ENCODE measurements at regions not wholly inside any gene's neighbourhood (a gene's known extent, or its start where the extent isn't known, plus 50 kb on each side); places are given as distances from the start of the nearest gene placed in this dataset.

- Mint-ChIP-seq H3K36me3 (ENCODE audit: low read depth) (no peaks in the 10 kb centered on the region), H3K27ac (no peak overlapping the region), H3K4me3 (no peak overlapping the region), H3K4me1 (peaks cover 7% of the 10 kb centered on the region), H3K9me3 (ENCODE audit: low read depth) (no peaks in the 10 kb centered on the region), H3K27me3 (peaks cover 13% of the 10 kb centered on the region)
- intact Hi-C loops (cut with DNase I, micrococcal nuclease) = no loop called here
- ChIA-PET POLR2A (no interaction called here), CTCF (no interaction called here)
- DNase-seq (no peak), ATAC-seq (no peak)
Observed at GRCh38 chr3:34176723-34177122, 378.3 kb downstream of the PDCD6IP start.

GRCh38 chr3:34178415-34178814 lies 380.0 kb downstream of the PDCD6IP start:
- peaks cover 7% of the 10 kb centered on the region for H3K4me1 Mint-ChIP-seq
- ATAC-seq (peak; percentile 70), DNase-seq (no peak)
- no peak overlapping the region for H3K27ac Mint-ChIP-seq
- ChIA-PET CTCF (no interaction called here), POLR2A (no interaction called here)
- H3K27me3 Mint-ChIP-seq = peaks cover 11% of the 10 kb centered on the region
- no peaks in the 10 kb centered on the region for H3K36me3 Mint-ChIP-seq (ENCODE audit: low read depth)
- intact Hi-C loops (cut with DNase I, micrococcal nuclease) = no loop called here
- no peak overlapping the region for H3K4me3 Mint-ChIP-seq
- no peaks in the 10 kb centered on the region for H3K9me3 Mint-ChIP-seq (ENCODE audit: low read depth)

- Mint-ChIP-seq H3K4me3 (no peak overlapping the region), H3K9me3 (ENCODE audit: low read depth) (no peaks in the 10 kb centered on the region), H3K36me3 (ENCODE audit: low read depth) (no peaks in the 10 kb centered on the region), H3K4me1 (peaks cover 10% of the 10 kb centered on the region), H3K27me3 (peaks cover 9% of the 10 kb centered on the region), H3K27ac (no peak overlapping the region)
- ChIA-PET CTCF (interaction anchor here (0.6 kb wide), 1 partner anchor 176 kb away, joined by 3 read pairs; no protein-coding TSS in a partner anchor), POLR2A (no interaction called here)
- intact Hi-C loops (cut with DNase I, micrococcal nuclease) = no loop called here
- DNase-seq (no peak), ATAC-seq (no peak)
Observed at GRCh38 chr3:34179716-34180115, 381.3 kb downstream of the PDCD6IP start.

DNA sequence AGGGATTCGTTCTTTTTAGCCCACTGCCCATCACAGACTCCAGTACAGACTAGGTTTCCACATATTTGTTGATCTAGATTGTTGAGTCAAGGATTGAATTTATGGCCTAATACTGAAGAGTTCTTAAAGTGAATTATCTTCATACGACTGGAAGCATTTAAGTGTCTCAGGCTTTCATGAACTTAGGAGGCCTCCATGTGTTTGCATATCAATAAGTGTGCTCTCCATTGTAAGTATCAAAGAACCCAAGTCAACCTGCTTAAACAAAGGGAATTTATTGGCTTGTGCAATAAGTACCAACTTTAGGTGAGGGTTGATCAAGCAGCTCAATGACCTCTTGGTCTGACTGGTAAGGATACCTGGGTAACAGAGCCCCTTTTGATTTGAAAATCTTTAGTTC lies 382.1 kb downstream of the PDCD6IP start:
- Mint-ChIP-seq H3K4me3 (no peak overlapping the region), H3K27ac (no peak overlapping the region), H3K36me3 (ENCODE audit: low read depth) (no peaks in the 10 kb centered on the region), H3K9me3 (ENCODE audit: low read depth) (no peaks in the 10 kb centered on the region), H3K27me3 (peaks cover 6% of the 10 kb centered on the region), H3K4me1 (peaks cover 10% of the 10 kb centered on the region)
- CTCF ChIA-PET = no interaction called here
- DNase-seq (no peak), ATAC-seq (no peak)
- POLR2A ChIA-PET = no interaction called here
- intact Hi-C loops (cut with DNase I, micrococcal nuclease) = no loop called here

DNA sequence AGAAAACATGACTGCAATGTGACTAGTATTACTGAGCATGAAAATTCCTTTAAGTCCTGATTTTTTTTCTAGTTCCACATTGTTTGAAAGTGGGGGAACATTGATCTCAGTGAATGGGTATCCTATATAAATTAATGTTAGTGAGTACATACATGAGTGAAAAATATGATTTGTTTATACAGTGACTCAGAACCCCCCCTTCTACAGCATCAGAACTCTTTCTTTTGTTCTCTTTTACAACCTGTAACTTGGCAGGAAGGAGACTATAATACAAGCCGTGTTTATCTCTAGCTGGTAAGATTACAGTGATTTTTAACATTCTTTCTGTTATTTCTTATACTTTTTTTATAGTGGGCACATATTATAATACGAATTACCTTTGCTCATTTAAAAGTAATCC lies 384.7 kb downstream of the PDCD6IP start:
- Mint-ChIP-seq H3K4me1 (peaks cover 10% of the 10 kb centered on the region), H3K27ac (no peak overlapping the region), H3K4me3 (no peak overlapping the region), H3K9me3 (ENCODE audit: low read depth) (no peaks in the 10 kb centered on the region), H3K27me3 (peaks cover 6% of the 10 kb centered on the region), H3K36me3 (ENCODE audit: low read depth) (no peaks in the 10 kb centered on the region)
- intact Hi-C loops (cut with DNase I, micrococcal nuclease) = no loop called here
- POLR2A ChIA-PET = no interaction called here
- CTCF ChIA-PET = no interaction called here
- no peak for ATAC-seq
- DNase-seq = no peak

GRCh38 chr3:34183611-34184340 lies 385.3 kb downstream of the PDCD6IP start:
- Mint-ChIP-seq H3K4me3 (no peak overlapping the region), H3K4me1 (peaks cover 3% of the 10 kb centered on the region), H3K36me3 (ENCODE audit: low read depth) (no peaks in the 10 kb centered on the region), H3K9me3 (ENCODE audit: low read depth) (no peaks in the 10 kb centered on the region), H3K27ac (no peak overlapping the region), H3K27me3 (no peaks in the 10 kb centered on the region)
- no peak for DNase-seq
- no peak for ATAC-seq
- intact Hi-C loops (cut with DNase I, micrococcal nuclease) = no loop called here
- POLR2A ChIA-PET = no interaction called here
- CTCF ChIA-PET = no interaction called here

- DNase-seq (no peak), ATAC-seq (no peak)
- H3K9me3 Mint-ChIP-seq (ENCODE audit: low read depth) = no peaks in the 10 kb centered on the region
- H3K36me3 Mint-ChIP-seq (ENCODE audit: low read depth) = no peaks in the 10 kb centered on the region
- ChIA-PET POLR2A (no interaction called here), CTCF (no interaction called here)
- intact Hi-C loops (cut with DNase I, micrococcal nuclease) = no loop called here
- H3K4me1 Mint-ChIP-seq = peaks cover 3% of the 10 kb centered on the region
- no peaks in the 10 kb centered on the region for H3K27me3 Mint-ChIP-seq
- H3K27ac Mint-ChIP-seq = no peak overlapping the region
- no peak overlapping the region for H3K4me3 Mint-ChIP-seq
Observed at GRCh38 chr3:34185301-34185700, 386.9 kb downstream of the PDCD6IP start.

DNA sequence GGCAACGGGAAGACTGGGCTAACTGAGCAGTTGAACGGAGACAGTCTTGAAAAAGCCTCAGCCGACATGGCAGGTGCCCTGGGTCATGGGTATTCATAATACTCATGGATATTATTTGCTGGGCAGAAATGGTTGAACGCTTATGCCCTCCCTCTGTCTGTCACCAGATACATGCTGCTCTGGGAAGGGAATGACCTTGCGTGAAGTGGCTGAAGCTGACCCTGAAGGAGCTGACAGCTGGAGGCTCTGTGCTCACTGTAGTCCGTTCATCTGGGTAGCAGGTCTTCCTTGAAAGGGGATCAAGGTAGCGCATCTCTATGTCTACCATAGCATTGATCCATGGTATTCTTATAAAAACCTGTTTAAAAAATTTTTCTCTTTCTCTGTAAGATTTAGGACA lies 390.7 kb downstream of the PDCD6IP start:
- H3K27me3 Mint-ChIP-seq = no peaks in the 10 kb centered on the region
- H3K4me1 Mint-ChIP-seq = peaks cover 3% of the 10 kb centered on the region
- H3K27ac Mint-ChIP-seq = no peak overlapping the region
- H3K36me3 Mint-ChIP-seq (ENCODE audit: low read depth) = no peaks in the 10 kb centered on the region
- ATAC-seq (no peak), DNase-seq (no peak)
- H3K4me3 Mint-ChIP-seq = no peak overlapping the region
- intact Hi-C loops (cut with DNase I, micrococcal nuclease) = no loop called here
- H3K9me3 Mint-ChIP-seq (ENCODE audit: low read depth) = no peaks in the 10 kb centered on the region
- ChIA-PET CTCF (no interaction called here), POLR2A (no interaction called here)

DNA sequence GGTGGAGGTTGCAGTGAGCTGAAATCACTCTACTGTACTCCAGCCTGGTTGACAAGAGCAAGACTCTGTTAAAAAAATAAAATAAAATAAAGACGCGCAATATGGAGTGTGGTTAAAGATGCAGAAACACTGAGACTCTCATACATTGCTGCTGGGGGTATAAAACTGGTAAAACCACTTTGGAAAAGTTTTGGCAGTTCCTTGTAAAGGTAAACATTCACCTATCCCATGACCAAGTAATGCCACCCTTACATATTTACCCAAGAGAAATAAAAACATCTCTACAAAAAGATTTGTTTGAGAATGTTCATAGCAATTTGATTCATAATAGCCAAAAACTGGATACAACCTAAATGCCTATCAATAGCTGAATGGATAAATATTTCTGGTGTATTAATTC lies 398.5 kb downstream of the PDCD6IP start:
- Mint-ChIP-seq H3K36me3 (ENCODE audit: low read depth) (no peaks in the 10 kb centered on the region), H3K27ac (no peak overlapping the region), H3K4me1 (no peaks in the 10 kb centered on the region), H3K9me3 (ENCODE audit: low read depth) (no peaks in the 10 kb centered on the region), H3K4me3 (no peak overlapping the region), H3K27me3 (no peaks in the 10 kb centered on the region)
- POLR2A ChIA-PET = no interaction called here
- DNase-seq = no peak
- intact Hi-C loops (cut with DNase I, micrococcal nuclease) = no loop called here
- CTCF ChIA-PET = no interaction called here
- ATAC-seq = no peak

DNA sequence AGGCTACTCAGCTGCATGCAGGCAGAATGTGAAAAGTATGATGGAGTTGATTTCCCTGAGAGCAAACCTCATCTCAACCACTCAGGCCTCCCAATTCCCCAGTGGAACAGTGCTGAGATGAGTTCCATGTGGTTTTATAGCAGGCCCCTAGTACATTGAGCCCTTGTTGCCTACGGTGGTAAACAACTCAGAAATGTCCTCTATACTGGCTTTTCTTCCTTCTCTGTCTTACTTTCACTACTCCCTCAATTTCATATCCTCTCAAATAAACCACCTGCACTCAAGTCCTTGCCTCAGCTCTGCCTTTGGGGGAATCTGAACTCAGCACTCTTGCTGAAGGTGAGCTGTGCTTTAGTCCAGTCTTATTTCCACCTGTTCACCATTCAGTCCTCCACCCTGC lies 399.9 kb downstream of the PDCD6IP start:
- ChIA-PET CTCF (no interaction called here), POLR2A (no interaction called here)
- Mint-ChIP-seq H3K4me3 (no peak overlapping the region), H3K27ac (no peak overlapping the region), H3K27me3 (no peaks in the 10 kb centered on the region), H3K36me3 (ENCODE audit: low read depth) (no peaks in the 10 kb centered on the region), H3K9me3 (ENCODE audit: low read depth) (no peaks in the 10 kb centered on the region), H3K4me1 (no peaks in the 10 kb centered on the region)
- intact Hi-C loops (cut with DNase I, micrococcal nuclease) = no loop called here
- ATAC-seq (no peak), DNase-seq (no peak)

DNA sequence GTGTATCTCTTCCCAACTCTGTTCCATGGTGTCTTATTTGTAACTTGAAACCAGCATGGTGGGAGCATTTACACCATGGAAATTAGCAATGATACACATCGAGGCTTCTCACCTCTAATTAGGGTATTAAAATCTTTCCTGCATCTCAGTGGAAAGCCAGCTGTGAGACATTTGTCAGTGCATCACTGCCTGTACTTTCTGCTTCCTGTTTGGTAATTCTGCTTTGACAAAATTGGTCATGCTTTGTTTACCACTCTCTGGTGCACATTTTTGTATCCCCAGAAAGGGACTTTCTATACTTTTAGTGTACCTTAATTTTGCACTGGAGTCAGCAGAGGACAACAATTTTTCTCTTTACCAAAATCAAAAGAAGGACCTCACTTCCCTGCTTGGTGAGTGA lies 402.1 kb downstream of the PDCD6IP start:
- ATAC-seq (peak; percentile 49), DNase-seq (no peak)
- Mint-ChIP-seq H3K27me3 (no peaks in the 10 kb centered on the region), H3K27ac (no peak overlapping the region), H3K4me3 (no peak overlapping the region), H3K36me3 (ENCODE audit: low read depth) (no peaks in the 10 kb centered on the region), H3K4me1 (no peaks in the 10 kb centered on the region), H3K9me3 (ENCODE audit: low read depth) (no peaks in the 10 kb centered on the region)
- intact Hi-C loops (cut with DNase I, micrococcal nuclease) = no loop called here
- POLR2A ChIA-PET = no interaction called here
- CTCF ChIA-PET = interaction anchor here (1.0 kb wide), 1 partner anchor 12 kb away, joined by 3 read pairs; no protein-coding TSS in a partner anchor

DNA sequence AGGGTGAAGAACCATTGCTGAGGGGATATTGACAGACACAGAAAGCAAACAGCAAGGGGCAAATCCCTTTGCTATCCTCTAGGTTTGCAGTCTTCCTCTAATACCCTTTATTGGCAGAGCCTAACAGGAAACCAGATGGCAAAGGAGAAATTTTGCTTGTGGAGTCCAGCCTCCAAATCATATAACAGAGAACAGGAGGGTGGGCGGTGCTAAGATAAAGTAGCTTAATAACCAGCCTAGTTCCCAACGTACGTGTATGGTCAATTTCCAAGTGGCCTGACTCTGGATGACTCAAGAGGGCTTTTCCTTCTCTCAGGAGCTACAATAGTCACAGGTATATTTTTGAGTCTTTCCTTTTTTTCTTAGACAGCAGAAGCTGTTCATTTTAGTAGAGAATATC lies 404.5 kb downstream of the PDCD6IP start:
- H3K27ac Mint-ChIP-seq = no peak overlapping the region
- POLR2A ChIA-PET = no interaction called here
- no peaks in the 10 kb centered on the region for H3K27me3 Mint-ChIP-seq
- no peaks in the 10 kb centered on the region for H3K9me3 Mint-ChIP-seq (ENCODE audit: low read depth)
- no peaks in the 10 kb centered on the region for H3K36me3 Mint-ChIP-seq (ENCODE audit: low read depth)
- H3K4me1 Mint-ChIP-seq = no peaks in the 10 kb centered on the region
- no peak for ATAC-seq
- intact Hi-C loops (cut with DNase I, micrococcal nuclease) = no loop called here
- no peak overlapping the region for H3K4me3 Mint-ChIP-seq
- CTCF ChIA-PET = no interaction called here
- no peak for DNase-seq

- no peaks in the 10 kb centered on the region for H3K4me1 Mint-ChIP-seq
- H3K36me3 Mint-ChIP-seq (ENCODE audit: low read depth) = no peaks in the 10 kb centered on the region
- ChIA-PET POLR2A (no interaction called here), CTCF (no interaction called here)
- ATAC-seq (no peak), DNase-seq (no peak)
- no peaks in the 10 kb centered on the region for H3K27me3 Mint-ChIP-seq
- H3K4me3 Mint-ChIP-seq = no peak overlapping the region
- no peak overlapping the region for H3K27ac Mint-ChIP-seq
- H3K9me3 Mint-ChIP-seq (ENCODE audit: low read depth) = no peaks in the 10 kb centered on the region
- intact Hi-C loops (cut with DNase I, micrococcal nuclease) = no loop called here
Observed at GRCh38 chr3:34203386-34203785, 405.0 kb downstream of the PDCD6IP start.
